T-helper 1 cell (primary cell): ENCODE measurements at regions not wholly inside any gene's neighbourhood (a gene's known extent, or its start where the extent isn't known, plus 50 kb on each side); places are given as distances from the start of the nearest gene placed in this dataset.
A peak's percentile ranks its signal among the peaks of the same experiment; 100 is the strongest.

Source experiments
- DNase-seq, 5 donors: peaks; one replicate each; pipeline ENCODE4 v3.0.0-alpha.2; 2012 to 2020

GRCh38 chr19:46945694-46946489 lies 73.7 kb upstream of the NPAS1 start:
- no peak for DNase-seq

GRCh38 chr19:46946611-46947238 lies 72.9 kb upstream of the NPAS1 start:
- DNase-seq: no peak

DNA sequence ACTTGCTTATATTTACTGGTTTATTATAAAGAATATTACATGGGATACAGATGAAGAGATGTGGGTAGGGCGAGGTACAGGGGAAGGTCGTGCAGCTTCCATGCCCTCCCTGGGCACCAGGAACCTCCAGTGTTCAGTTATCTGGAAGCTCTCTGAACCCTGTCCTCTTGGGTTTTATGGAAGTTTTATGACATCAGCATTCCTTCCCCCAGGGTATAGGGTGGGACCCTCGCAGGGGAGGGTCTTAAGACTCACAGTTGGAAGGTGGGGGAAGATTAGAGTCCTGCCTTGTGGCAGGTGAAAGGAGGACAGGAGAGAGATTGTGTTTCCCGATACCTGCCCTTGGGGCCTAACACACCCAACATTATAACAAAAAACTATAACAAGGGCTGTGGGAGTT lies 71.8 kb upstream of the NPAS1 start:
- no peak for DNase-seq

DNA sequence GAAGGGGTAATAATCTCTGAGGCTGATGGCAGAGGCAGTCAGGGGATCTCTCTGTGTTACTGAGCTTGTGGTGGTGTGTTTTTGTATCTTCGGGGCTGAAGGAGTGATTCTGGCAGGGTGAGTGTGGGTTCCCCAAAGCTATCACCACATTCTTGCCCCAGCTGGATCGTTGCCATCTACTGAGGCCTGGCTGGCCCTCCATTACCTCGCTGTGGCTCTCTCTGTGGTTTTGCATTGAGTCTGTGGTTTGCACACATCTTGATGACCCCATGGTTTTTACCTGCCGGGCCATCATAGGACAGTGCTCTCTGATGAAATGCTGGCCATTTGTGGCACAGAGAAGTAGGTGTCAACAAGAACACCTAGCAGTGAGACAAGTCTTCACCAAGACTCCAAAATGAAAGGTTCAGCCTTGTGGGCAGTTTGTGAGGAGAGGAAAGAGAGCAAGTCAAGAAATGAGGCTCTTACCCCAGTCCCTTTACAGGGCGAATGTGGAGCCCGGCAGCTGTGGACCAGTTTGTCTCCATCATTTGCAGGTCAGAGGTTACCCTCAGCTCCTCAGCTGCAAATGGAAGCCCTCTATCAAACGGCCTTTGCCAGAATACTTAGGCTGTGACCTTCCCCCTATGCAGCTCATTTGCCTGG lies 69.0 kb upstream of the NPAS1 start:
- DNase-seq: no peak

- no peak for DNase-seq
Observed at GRCh38 chr19:46951171-46951986, 68.3 kb upstream of the NPAS1 start.

DNA sequence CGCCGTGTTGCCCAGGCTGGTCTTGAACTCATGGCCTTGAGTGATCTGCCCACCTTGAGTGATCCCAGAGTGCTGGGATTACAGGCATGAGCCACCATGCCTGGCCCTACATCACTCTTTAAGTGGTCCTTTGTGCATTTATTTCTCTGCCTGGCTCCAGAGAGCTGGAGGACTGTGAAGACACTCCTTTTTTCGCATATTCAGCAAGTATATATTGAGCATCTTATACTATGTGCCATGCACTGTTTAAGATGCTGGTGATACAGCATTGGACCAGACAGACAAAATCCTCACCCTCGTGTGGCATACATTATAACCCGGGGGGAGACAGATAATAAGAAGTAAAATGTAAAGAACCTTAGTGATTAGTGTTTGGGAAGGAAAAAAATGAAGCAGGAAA lies 66.8 kb upstream of the NPAS1 start:
- no peak for DNase-seq

- no peak for DNase-seq
Observed at GRCh38 chr19:46953955-46954501, 65.6 kb upstream of the NPAS1 start.

DNA sequence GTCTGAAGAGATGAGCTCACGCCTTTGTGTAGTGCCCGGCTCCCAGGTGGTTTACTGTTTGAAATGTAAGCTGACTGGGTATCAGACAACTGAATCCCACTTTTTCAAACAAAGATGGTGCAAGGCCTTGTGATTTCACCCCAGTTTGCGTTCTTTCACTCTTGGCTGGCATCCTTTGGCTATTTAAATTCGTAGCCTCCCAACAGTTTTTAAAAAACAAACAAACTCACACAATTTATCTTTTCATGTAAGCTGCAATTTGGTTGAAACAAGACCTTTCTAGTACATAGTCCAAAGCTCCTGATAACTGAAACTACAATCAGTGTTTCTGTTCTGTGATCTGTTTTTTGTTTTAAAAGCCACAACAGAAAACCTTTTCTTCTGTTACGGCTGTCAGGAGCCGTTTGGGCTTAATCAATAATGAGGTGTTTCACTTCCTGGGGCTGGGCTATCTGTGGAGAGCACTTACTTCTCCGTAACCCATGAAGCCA lies 65.1 kb upstream of the NPAS1 start:
- peak in 1 of 5 donors; percentile 75 for DNase-seq

GRCh38 chr19:46954993-46955812 lies 64.4 kb upstream of the NPAS1 start:
- peak in 3 of 5 donors; percentile 22 to 85 (median 26) for DNase-seq

DNA sequence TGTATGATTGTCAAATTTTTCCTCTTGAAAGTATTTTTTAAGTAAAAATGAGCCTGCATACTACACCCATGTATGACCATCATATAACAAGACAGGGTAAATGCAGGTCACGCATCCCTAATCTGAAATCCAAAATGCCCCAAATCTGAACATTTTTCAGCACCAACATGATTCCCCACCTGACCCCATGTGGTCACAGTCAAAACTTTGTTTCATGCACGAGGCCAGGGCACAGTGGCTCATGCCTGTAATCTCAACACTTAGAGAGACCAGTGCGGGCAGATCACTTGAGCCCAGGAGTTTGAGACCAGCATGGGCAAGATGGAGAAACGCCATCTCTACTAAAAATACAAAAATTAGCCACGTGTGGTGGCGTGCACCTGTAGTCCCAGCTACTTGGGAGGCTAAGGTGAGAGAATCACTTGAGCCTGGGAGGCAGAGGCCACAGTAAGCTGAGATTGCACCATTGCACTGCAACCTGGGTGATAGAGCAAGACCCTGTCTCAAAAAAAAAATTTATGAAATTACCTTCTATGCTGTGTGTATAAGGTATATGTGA lies 63.7 kb upstream of the NPAS1 start:
- no peak for DNase-seq

DNA sequence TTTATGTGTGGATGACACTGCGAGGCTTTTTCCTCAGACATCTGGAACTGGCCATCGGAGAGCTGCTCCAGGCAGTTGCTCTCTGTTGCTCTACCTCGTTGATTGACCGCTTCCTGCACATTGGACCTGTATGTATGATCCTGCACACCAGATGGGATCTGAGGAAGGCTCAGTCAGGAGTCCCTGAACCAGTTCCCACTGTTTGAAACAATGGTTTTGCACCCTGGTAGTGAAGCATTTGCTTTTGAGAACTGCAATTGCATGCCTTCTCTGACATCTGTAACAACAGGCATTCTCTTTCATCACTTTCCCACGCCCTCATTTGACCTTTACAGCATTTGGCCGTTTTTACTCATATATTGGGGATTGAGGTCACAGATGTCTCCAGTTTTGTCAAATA lies 61.1 kb upstream of the NPAS1 start:
- peak in 1 of 5 donors; percentile 45 for DNase-seq

GRCh38 chr19:46959894-46960556 lies 59.6 kb upstream of the NPAS1 start:
- DNase-seq: no peak

DNA sequence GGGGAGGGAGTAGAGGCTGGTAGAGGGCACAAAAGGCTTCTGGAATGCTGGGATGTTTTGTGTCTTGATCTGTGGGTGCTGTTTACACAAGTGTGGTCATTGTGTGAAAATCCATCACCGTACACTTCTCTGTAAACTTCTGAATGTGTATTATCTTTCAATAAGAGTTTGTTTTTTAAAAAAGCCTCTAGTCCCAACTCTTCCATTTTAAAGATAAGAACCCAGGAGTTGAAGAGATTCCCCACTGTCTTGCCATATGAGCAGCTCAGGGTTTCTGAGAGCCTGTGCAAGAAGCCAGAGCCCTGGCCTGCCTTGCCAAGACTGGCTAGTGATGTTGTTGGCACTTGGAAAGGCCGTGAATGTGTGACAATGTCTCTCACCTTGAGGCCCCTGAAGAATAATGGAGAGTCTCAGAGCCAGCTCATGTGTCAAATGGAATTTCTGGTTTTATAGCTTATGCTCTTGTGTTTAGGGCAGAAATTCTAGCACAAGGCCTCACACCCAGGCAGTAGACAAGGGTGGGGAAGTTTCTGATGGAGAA lies 57.5 kb upstream of the NPAS1 start:
- DNase-seq: no peak

- peak in 1 of 5 donors; percentile 67 for DNase-seq
Observed at GRCh38 chr19:46963093-46963734, 56.4 kb upstream of the NPAS1 start.

DNA sequence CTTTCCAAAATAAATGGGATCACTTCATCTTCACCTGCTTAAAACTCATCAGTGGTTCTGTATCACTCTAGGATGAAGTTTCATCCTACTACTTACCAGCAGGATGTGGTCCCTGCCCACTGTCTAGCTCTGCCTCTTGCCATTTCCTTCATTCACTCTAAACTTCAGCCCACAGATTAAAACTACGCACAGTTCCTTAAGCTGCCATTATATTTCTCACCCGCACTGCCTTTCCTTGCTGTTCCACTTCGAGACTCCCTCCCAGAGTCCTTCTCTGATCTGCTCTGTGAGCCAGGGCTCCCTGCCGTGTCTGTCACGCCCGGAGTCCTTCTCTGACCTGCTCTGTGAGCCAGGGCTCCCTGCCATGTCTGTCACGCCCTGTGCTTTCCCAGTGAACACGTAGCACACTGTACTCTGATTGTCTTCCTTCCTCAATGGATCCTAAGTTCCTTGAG lies 52.0 kb upstream of the NPAS1 start:
- peak in 2 of 5 donors; percentile 6 to 76 for DNase-seq
